ENCODE measurements at regions not wholly inside any gene's neighbourhood (a gene's known extent, or its start where the extent isn't known, plus 50 kb on each side); places are given as distances from the start of the nearest gene placed in this dataset.
"Not testable (repeated sequence)": the region's sequence is repeated elsewhere in the genome, so short reads cannot be mapped to it uniquely, and the experiment has no call there.

GRCh38 chr21:35449846-35450245, 400.7 kb upstream of the RUNX1 start:
- no peak for DNase-seq

GRCh38 chr21:35448876-35449599, 399.9 kb upstream of the RUNX1 start:
- DNase-seq, result no peak

GRCh38 chr21:35444391-35444790, 395.3 kb upstream of the RUNX1 start:
- DNase-seq, result no peak

- peak in 1 of 2 experiments; percentile 7 for DNase-seq
Observed at GRCh38 chr21:35441868-35442582, 392.9 kb upstream of the RUNX1 start.

- DNase-seq, result no peak
Observed at GRCh38 chr21:35438643-35439404, 389.7 kb upstream of the RUNX1 start.

- no peak for DNase-seq
Observed at GRCh38 chr21:35437941-35438340, 388.8 kb upstream of the RUNX1 start.

GRCh38 chr21:35436899-35437298, 387.8 kb upstream of the RUNX1 start:
- DNase-seq, result peak in 1 of 2 experiments; percentile 10

GRCh38 chr21:35432601-35433000, 383.5 kb upstream of the RUNX1 start:
- DNase-seq, result not testable (repeated sequence)

- DNase-seq, result no peak
Observed at GRCh38 chr21:35430260-35430659, 381.2 kb upstream of the RUNX1 start.

- no peak for DNase-seq
Observed at GRCh38 chr21:35428937-35429336, 379.8 kb upstream of the RUNX1 start.

GRCh38 chr21:35428489-35428888, 379.4 kb upstream of the RUNX1 start:
- DNase-seq, result peak in 1 of 2 experiments; percentile 37

- no peak for DNase-seq
Observed at GRCh38 chr21:35428001-35428320, 378.9 kb upstream of the RUNX1 start.

- no peak for DNase-seq
Observed at GRCh38 chr21:35427320-35428000, 378.4 kb upstream of the RUNX1 start.

- DNase-seq, result no peak
Observed at GRCh38 chr21:35426897-35427296, 377.8 kb upstream of the RUNX1 start.

GRCh38 chr21:35426469-35426868, 377.4 kb upstream of the RUNX1 start:
- DNase-seq, result no peak

- DNase-seq, result no peak
Observed at GRCh38 chr21:35424122-35424521, 375.0 kb upstream of the RUNX1 start.

- DNase-seq, result no peak
Observed at GRCh38 chr21:35423709-35424108, 374.6 kb upstream of the RUNX1 start.

- DNase-seq, result no peak
Observed at GRCh38 chr21:35422011-35422410, 372.9 kb upstream of the RUNX1 start.

- DNase-seq, result no peak
Observed at GRCh38 chr21:35421221-35421620, 372.1 kb upstream of the RUNX1 start.

GRCh38 chr21:35420656-35421055, 371.6 kb upstream of the RUNX1 start:
- no peak for DNase-seq

- DNase-seq, result no peak
Observed at GRCh38 chr21:35417762-35418161, 368.7 kb upstream of the RUNX1 start.

GRCh38 chr21:35416866-35417489, 367.9 kb upstream of the RUNX1 start:
- DNase-seq, result no peak

All from Kasumi-1 (cell line).